Astrocyte (in vitro differentiated cells and primary cell): ENCODE measurements at regions not wholly inside any gene's neighbourhood (a gene's known extent, or its start where the extent isn't known, plus 50 kb on each side); places are given as distances from the start of the nearest gene placed in this dataset.

Source experiments
- EZH2 ChIP-seq: IDR thresholded peaks from 2 replicates; pipeline ENCODE4 v1.6.1; 2012; ENCODE audit warnings: mild to moderate bottlenecking, low read length, inconsistent platforms; ENCODE audit not compliant: insufficient read depth
- TF ChIP-seq, protein P1 (sequence below): IDR thresholded peaks from 2 replicates; pipeline ENCODE4 v1.5.1; 2011; ENCODE audit warnings: low read depth, mild to moderate bottlenecking, inconsistent platforms, low read length, moderate library complexity; ENCODE audit not compliant: insufficient read depth

DNA sequence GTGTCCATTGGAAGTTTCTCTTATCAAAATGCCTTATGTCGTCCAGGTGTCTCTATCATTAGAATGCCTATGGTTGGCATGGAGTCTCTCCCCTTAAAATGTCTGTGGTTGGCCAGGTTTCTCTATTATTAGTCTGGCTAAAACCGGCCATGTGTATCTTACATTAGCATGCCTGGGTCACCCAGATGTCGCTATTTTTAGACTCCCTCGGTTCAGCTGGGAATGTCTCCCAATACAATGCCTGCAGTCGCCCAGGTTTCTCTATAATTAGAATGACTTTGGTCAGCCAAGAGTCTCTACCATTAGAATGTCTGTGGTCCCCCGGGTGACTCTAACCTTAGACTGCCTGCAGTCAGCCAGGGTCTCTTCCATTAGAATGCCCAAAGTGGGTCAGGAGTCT, 1536.1 kb downstream of the UQCRFS1 start:
- TF ChIP-seq, protein P1, sequence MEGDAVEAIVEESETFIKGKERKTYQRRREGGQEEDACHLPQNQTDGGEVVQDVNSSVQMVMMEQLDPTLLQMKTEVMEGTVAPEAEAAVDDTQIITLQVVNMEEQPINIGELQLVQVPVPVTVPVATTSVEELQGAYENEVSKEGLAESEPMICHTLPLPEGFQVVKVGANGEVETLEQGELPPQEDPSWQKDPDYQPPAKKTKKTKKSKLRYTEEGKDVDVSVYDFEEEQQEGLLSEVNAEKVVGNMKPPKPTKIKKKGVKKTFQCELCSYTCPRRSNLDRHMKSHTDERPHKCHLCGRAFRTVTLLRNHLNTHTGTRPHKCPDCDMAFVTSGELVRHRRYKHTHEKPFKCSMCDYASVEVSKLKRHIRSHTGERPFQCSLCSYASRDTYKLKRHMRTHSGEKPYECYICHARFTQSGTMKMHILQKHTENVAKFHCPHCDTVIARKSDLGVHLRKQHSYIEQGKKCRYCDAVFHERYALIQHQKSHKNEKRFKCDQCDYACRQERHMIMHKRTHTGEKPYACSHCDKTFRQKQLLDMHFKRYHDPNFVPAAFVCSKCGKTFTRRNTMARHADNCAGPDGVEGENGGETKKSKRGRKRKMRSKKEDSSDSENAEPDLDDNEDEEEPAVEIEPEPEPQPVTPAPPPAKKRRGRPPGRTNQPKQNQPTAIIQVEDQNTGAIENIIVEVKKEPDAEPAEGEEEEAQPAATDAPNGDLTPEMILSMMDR, result no peak
- no peak for TF ChIP-seq EZH2
